HepG2 (cell line): ENCODE measurements at regions not wholly inside any gene's neighbourhood (a gene's known extent, or its start where the extent isn't known, plus 50 kb on each side); places are given as distances from the start of the nearest gene placed in this dataset.

Experiments
- ATAC-seq: fragments of 200-7000 bp; cut with Tn5 transposase; 3 replicates; pipeline ENCODE4 v1.9.1; 2020; ENCODE audit warnings: mild to moderate bottlenecking, moderate library complexity
- BruUV-seq: library from RNA; stranded (reverse); fragments of 400-500 nt; replicated peaks from 2 replicates; lab custom pipeline; 2021; lab: Mats Ljungman, UMichigan
- CTCF ChIA-PET: fragments of 300-600 bp; formaldehyde crosslinking; extraction: SDS; loops from one replicate; lab custom pipeline; 2021; ENCODE audit warnings: low total read pairs, inconsistent platforms, low intra/inter-chr PET ratio; lab: Yijun Ruan, JAX
- POLR2A ChIA-PET: fragments of 350-600 bp; sonication (Branson Sonifier 250); formaldehyde crosslinking; loops from one replicate; lab custom pipeline; 2020; ENCODE audit warnings: antibody characterized with exemption, inconsistent platforms; lab: Yijun Ruan, JAX
- DNase-seq: peaks from one replicate; pipeline ENCODE4 v3.0.0-alpha.2; 2015; ENCODE audit warnings: low spot score
- FAIRE-seq: peaks from 3 replicates; lab custom pipeline; 2011; peaks lifted over from hg19 to GRCh38; lab: Jason Lieb, UNC
- H2AFZ ChIP-seq: one replicate; pipeline ENCODE4 v1.6.1; 2011; ENCODE audit warnings: low read length, inconsistent platforms
- H3K27ac ChIP-seq: fragments of 300-600 bp; 3 replicates; pipeline ENCODE4 v1.8.0; 2011; ENCODE audit warnings: mixed run types, mild to moderate bottlenecking, mixed read lengths, low read length, inconsistent platforms; ENCODE audit not compliant: insufficient read depth; ENCODE audit errors: extremely low read length
- H3K27me3 ChIP-seq, 2 experiments: fragments of 200-600 bp in 1 of 2; 2 replicates in 1 of 2; 3 replicates in 1 of 2; pipeline versions ENCODE4 v1.6.0 to v1.8.0; 2011; ENCODE audit warnings: low read length in 2 of 2, mild to moderate bottlenecking in 2 of 2, moderate library complexity in 2 of 2, inconsistent platforms in 1 of 2; ENCODE audit not compliant: insufficient read depth in 2 of 2, control insufficient read depth in 1 of 2
- H3K36me3 ChIP-seq, 2 experiments: fragments of 200-600 bp in 1 of 2; replicated peaks in 1 of 2; 2 replicates in 1 of 2; 3 replicates in 1 of 2; pipeline versions ENCODE4 v1.5.1 to v1.8.0; 2011; ENCODE audit warnings: low read length in 2 of 2, inconsistent platforms in 1 of 2; ENCODE audit not compliant: insufficient read depth in 2 of 2, control insufficient read depth in 1 of 2
- H3K4me1 ChIP-seq: 2 replicates; pipeline ENCODE4 v1.5.1; 2012; ENCODE audit warnings: low read length, inconsistent platforms; ENCODE audit not compliant: insufficient read depth
- H3K4me2 ChIP-seq: 2 replicates; pipeline ENCODE4 v1.6.0; 2011; ENCODE audit warnings: low read depth, low read length, inconsistent platforms
- H3K4me3 ChIP-seq, 3 experiments: fragments of 200-600 bp in 1 of 3; sonication (generic), shearing (Covaris generic) in 1 of 3; replicated peaks in 1 of 3; 2 replicates each; pipeline ENCODE4 v1.5.1; 2011 to 2016; ENCODE audit warnings: low read length in 3 of 3, inconsistent platforms in 2 of 3, low read depth in 2 of 3, mild to moderate bottlenecking in 2 of 3, control low read depth in 1 of 3, mixed read lengths in 1 of 3; ENCODE audit not compliant: insufficient read depth in 1 of 3
- H3K79me2 ChIP-seq: one replicate; pipeline ENCODE4 v1.6.1; 2011; ENCODE audit warnings: low read length, inconsistent platforms; ENCODE audit not compliant: insufficient read depth
- H3K9ac ChIP-seq: 2 replicates; pipeline ENCODE4 v1.6.0; 2011; ENCODE audit warnings: mild to moderate bottlenecking, low read depth, low read length, inconsistent platforms; ENCODE audit not compliant: insufficient read depth
- H3K9me3 ChIP-seq: 2 replicates; pipeline ENCODE4 v1.5.1; 2012; ENCODE audit warnings: mild to moderate bottlenecking, low read length
- H4K20me1 ChIP-seq: 2 replicates; pipeline ENCODE4 v1.6.0; 2011; ENCODE audit warnings: inconsistent platforms, mild to moderate bottlenecking, low read length, moderate library complexity; ENCODE audit not compliant: insufficient read depth
- ERF ChIP-seq: IDR thresholded peaks from 2 replicates; pipeline ENCODE4 v1.6.1; 2018; ENCODE audit warnings: missing biosample characterization, missing genetic modification reagents
- MAFF ChIP-seq: IDR thresholded peaks from 2 replicates; pipeline ENCODE4 v1.6.1; 2011; ENCODE audit warnings: low read depth, low read length, improper control_type of control experiment
- NR2F6 ChIP-seq, 2 experiments: IDR thresholded peaks; 2 replicates each; pipeline ENCODE4 v1.6.1; 2016; ENCODE audit warnings: antibody characterized with exemption in 1 of 2, mild to moderate bottlenecking in 1 of 2
- THAP11 ChIP-seq: IDR thresholded peaks from 2 replicates; pipeline ENCODE4 v1.6.1; 2016; ENCODE audit warnings: missing biosample characterization, missing genetic modification reagents
- ZC3H13 ChIP-seq: sonication (generic); formaldehyde crosslinking; IDR thresholded peaks from 2 replicates; pipeline ENCODE4 v1.8.1; 2023; ENCODE audit warnings: mild to moderate bottlenecking, missing genetic modification reagents, moderate library complexity
- ZC3H4 ChIP-seq: sonication (generic); formaldehyde crosslinking; IDR thresholded peaks from 2 replicates; pipeline ENCODE4 v1.4.0; 2020; ENCODE audit warnings: missing genetic modification reagents, borderline replicate concordance
- ZNF451 ChIP-seq: sonication (generic); formaldehyde crosslinking; IDR thresholded peaks from 2 replicates; pipeline ENCODE4 v1.5.0; 2020; ENCODE audit warnings: mild to moderate bottlenecking, missing genetic modification reagents
- ZNF460 ChIP-seq: sonication (generic); formaldehyde crosslinking; IDR thresholded peaks from 2 replicates; pipeline ENCODE4 v1.5.1; 2020; ENCODE audit warnings: missing genetic modification reagents, mild to moderate bottlenecking, borderline replicate concordance
- ZNF678 ChIP-seq: sonication (generic); formaldehyde crosslinking; IDR thresholded peaks from 2 replicates; pipeline ENCODE4 v1.4.0; 2020; ENCODE audit warnings: mild to moderate bottlenecking, missing genetic modification reagents
- WGBS: methylation state at CpG from one replicate; pipeline ENCODE4 v1.1.6; 2017; ENCODE audit warnings: low lambda C conversion rate; 5-methylcytosine and 5-hydroxymethylcytosine counted together
- in situ Hi-C: cut with HindIII; loops from 2 replicates; pipeline ENCODE4 v1.10.0; 2017; ENCODE audit warnings: low pct_unique_long_range_greater_than_20kb; ENCODE audit not compliant: extremely low pct_ligation_motif_present
- intact Hi-C: fragments of 100-400 bp; cut with micrococcal nuclease; formaldehyde crosslinking; loops from one replicate; pipeline ENCODE4 v1.10.0; 2022; ENCODE audit not compliant: unreplicated experiment
- TF ChIP-seq, protein P1 (sequence below): sonication (generic); formaldehyde crosslinking; IDR thresholded peaks from 2 replicates; pipeline ENCODE4 v1.4.0; 2020; ENCODE audit warnings: missing genetic modification reagents, borderline replicate concordance
- TF ChIP-seq, protein P2 (sequence below): sonication (generic); formaldehyde crosslinking; IDR thresholded peaks from 2 replicates; pipeline ENCODE4 v1.8.1; 2023; ENCODE audit warnings: mild to moderate bottlenecking, missing genetic modification reagents
- TF ChIP-seq, protein P3 (sequence below): sonication (generic); formaldehyde crosslinking; IDR thresholded peaks from 2 replicates; pipeline ENCODE4 v1.5.1; 2020; ENCODE audit warnings: mild to moderate bottlenecking, missing genetic modification reagents, moderate library complexity
- TF ChIP-seq, protein P4 (sequence below): sonication (generic); formaldehyde crosslinking; IDR thresholded peaks from 2 replicates; pipeline ENCODE4 v1.8.1; 2022; ENCODE audit warnings: low read depth, mild to moderate bottlenecking, missing genetic modification reagents
- TF ChIP-seq, protein P5 (sequence below): IDR thresholded peaks from 2 replicates; pipeline ENCODE4 v1.6.1; 2016; ENCODE audit warnings: control low read depth

DNA sequence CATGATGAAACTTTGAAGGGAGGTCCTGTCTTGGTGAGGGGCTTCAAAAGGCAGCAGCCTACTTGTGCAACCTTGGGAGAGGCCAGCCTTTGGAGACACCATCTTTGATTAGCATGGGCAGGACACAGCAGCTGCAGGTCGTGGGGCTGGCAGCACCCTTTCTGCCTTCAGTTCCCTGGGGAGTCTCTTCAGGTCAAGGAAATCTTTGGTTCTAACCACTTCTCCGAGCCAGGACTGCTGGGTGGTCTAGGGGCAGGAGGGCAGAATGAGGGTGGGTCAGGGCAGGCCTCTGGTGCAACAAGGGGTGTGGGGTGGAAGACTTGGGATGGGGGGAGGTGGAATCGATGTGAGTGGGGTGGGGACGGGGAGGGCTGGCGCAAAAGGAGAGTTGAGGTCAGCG is 269.7 kb downstream of the FOXD2 start (continued):
- TF ChIP-seq, protein P1, sequence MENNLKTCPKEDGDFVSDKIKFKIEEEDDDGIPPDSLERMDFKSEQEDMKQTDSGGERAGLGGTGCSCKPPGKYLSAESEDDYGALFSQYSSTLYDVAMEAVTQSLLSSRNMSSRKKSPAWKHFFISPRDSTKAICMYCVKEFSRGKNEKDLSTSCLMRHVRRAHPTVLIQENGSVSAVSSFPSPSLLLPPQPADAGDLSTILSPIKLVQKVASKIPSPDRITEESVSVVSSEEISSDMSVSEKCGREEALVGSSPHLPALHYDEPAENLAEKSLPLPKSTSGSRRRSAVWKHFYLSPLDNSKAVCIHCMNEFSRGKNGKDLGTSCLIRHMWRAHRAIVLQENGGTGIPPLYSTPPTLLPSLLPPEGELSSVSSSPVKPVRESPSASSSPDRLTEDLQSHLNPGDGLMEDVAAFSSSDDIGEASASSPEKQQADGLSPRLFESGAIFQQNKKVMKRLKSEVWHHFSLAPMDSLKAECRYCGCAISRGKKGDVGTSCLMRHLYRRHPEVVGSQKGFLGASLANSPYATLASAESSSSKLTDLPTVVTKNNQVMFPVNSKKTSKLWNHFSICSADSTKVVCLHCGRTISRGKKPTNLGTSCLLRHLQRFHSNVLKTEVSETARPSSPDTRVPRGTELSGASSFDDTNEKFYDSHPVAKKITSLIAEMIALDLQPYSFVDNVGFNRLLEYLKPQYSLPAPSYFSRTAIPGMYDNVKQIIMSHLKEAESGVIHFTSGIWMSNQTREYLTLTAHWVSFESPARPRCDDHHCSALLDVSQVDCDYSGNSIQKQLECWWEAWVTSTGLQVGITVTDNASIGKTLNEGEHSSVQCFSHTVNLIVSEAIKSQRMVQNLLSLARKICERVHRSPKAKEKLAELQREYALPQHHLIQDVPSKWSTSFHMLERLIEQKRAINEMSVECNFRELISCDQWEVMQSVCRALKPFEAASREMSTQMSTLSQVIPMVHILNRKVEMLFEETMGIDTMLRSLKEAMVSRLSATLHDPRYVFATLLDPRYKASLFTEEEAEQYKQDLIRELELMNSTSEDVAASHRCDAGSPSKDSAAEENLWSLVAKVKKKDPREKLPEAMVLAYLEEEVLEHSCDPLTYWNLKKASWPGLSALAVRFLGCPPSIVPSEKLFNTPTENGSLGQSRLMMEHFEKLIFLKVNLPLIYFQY (CRISPR knock-in tag): no peak
- no peak for TF ChIP-seq ZNF678 (CRISPR knock-in tag)
- TF ChIP-seq ERF (CRISPR knock-in tag): no peak

DNA sequence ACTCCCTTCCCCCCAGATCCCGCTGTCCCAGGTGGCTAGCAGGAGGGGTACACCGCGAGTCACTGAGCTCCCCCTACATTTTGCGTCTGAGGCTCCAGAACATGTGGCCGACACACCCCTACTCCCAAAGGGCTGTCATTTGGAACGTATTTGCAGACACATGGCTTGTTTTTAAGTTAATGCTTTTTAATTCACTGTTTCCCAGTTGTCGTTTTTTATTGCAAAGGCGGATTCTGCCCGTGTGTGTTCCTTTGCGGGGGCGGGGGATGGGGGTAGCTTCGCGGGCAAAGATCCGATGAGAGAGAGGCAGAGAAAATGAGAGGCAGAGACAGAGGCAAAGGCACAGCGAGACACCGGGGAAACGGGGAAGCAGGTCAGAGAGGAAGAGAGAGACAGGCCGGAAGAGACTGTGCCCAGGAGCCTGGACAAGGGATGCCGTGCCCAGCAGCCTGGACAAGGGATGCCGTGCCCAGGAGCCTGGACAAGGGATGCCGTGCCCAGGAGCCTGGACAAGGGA is 270.2 kb downstream of the FOXD2 start:
- Histone ChIP-seq H3K4me3 (no peak overlapping the region), H3K9ac (no peak overlapping the region), H4K20me1 (no peaks in the 10 kb centered on the region), H3K79me2 (no peaks in the 10 kb centered on the region), H3K4me1 (peaks cover 20% of the 10 kb centered on the region), H3K9me3 (no peaks in the 10 kb centered on the region), H3K27me3 (peaks cover 14 to 61% of the 10 kb centered on the region in 2 experiments), H3K36me3 (no peaks in the 10 kb centered on the region), H3K4me2 (no peak overlapping the region), H2AFZ (no peak overlapping the region), H3K27ac (no peak overlapping the region)
- WGBS: 49% methylated on average over 17 of the region's 21 CpGs
- CTCF ChIA-PET: no interaction called here
- FAIRE-seq (no peak), DNase-seq (no peak), ATAC-seq (no peak)
- in situ Hi-C loops (loop anchor here (25.0 kb wide), 1 partner anchor 521 kb away; the partner anchor contains the start of gene PDZK1IP1), intact Hi-C loops (no loop called here)
- POLR2A ChIA-PET: no interaction called here
- no TSS peak for BruUV-seq
- TF ChIP-seq, protein P2, sequence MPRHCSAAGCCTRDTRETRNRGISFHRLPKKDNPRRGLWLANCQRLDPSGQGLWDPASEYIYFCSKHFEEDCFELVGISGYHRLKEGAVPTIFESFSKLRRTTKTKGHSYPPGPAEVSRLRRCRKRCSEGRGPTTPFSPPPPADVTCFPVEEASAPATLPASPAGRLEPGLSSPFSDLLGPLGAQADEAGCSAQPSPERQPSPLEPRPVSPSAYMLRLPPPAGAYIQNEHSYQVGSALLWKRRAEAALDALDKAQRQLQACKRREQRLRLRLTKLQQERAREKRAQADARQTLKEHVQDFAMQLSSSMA (CRISPR knock-in tag): no peak
- TF ChIP-seq THAP11 (no peak), ZNF460 (CRISPR knock-in tag) (no peak), ZNF451 (CRISPR knock-in tag) (no peak), ZC3H4 (CRISPR knock-in tag) (no peak), NR2F6 (IDR thresholded peaks at IDR 0.05) (no peak), NR2F6 (CRISPR knock-in tag; IDR thresholded peaks at IDR 0.05) (no peak), MAFF (no peak), ZC3H13 (CRISPR knock-in tag) (no peak)
- TF ChIP-seq, protein P3, sequence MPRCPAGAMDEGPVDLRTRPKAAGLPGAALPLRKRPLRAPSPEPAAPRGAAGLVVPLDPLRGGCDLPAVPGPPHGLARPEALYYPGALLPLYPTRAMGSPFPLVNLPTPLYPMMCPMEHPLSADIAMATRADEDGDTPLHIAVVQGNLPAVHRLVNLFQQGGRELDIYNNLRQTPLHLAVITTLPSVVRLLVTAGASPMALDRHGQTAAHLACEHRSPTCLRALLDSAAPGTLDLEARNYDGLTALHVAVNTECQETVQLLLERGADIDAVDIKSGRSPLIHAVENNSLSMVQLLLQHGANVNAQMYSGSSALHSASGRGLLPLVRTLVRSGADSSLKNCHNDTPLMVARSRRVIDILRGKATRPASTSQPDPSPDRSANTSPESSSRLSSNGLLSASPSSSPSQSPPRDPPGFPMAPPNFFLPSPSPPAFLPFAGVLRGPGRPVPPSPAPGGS (CRISPR knock-in tag): no peak
- TF ChIP-seq, protein P4, sequence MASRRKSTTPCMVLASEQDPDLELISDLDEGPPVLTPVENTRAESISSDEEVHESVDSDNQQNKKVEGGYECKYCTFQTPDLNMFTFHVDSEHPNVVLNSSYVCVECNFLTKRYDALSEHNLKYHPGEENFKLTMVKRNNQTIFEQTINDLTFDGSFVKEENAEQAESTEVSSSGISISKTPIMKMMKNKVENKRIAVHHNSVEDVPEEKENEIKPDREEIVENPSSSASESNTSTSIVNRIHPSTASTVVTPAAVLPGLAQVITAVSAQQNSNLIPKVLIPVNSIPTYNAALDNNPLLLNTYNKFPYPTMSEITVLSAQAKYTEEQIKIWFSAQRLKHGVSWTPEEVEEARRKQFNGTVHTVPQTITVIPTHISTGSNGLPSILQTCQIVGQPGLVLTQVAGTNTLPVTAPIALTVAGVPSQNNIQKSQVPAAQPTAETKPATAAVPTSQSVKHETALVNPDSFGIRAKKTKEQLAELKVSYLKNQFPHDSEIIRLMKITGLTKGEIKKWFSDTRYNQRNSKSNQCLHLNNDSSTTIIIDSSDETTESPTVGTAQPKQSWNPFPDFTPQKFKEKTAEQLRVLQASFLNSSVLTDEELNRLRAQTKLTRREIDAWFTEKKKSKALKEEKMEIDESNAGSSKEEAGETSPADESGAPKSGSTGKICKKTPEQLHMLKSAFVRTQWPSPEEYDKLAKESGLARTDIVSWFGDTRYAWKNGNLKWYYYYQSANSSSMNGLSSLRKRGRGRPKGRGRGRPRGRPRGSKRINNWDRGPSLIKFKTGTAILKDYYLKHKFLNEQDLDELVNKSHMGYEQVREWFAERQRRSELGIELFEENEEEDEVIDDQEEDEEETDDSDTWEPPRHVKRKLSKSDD (CRISPR knock-in tag): no peak
- TF ChIP-seq, protein P5, sequence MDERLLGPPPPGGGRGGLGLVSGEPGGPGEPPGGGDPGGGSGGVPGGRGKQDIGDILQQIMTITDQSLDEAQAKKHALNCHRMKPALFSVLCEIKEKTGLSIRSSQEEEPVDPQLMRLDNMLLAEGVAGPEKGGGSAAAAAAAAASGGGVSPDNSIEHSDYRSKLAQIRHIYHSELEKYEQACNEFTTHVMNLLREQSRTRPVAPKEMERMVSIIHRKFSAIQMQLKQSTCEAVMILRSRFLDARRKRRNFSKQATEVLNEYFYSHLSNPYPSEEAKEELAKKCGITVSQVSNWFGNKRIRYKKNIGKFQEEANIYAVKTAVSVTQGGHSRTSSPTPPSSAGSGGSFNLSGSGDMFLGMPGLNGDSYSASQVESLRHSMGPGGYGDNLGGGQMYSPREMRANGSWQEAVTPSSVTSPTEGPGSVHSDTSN (CRISPR knock-in tag): no peak
